ENCODE measurements at regions not wholly inside any gene's neighbourhood (a gene's known extent, or its start where the extent isn't known, plus 50 kb on each side); places are given as distances from the start of the nearest gene placed in this dataset.

- TF ChIP-seq, protein P1, sequence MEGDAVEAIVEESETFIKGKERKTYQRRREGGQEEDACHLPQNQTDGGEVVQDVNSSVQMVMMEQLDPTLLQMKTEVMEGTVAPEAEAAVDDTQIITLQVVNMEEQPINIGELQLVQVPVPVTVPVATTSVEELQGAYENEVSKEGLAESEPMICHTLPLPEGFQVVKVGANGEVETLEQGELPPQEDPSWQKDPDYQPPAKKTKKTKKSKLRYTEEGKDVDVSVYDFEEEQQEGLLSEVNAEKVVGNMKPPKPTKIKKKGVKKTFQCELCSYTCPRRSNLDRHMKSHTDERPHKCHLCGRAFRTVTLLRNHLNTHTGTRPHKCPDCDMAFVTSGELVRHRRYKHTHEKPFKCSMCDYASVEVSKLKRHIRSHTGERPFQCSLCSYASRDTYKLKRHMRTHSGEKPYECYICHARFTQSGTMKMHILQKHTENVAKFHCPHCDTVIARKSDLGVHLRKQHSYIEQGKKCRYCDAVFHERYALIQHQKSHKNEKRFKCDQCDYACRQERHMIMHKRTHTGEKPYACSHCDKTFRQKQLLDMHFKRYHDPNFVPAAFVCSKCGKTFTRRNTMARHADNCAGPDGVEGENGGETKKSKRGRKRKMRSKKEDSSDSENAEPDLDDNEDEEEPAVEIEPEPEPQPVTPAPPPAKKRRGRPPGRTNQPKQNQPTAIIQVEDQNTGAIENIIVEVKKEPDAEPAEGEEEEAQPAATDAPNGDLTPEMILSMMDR (IDR thresholded peaks at IDR 0.05) = no peak
- no peak for TF ChIP-seq POLR2A (IDR thresholded peaks at IDR 0.05)
Measured at GRCh38 chr12:90339837-90340236, 615.1 kb downstream of the CCER1 start.

Data from vagina (tissue), 2 donors.